ENCODE measurements at regions not wholly inside any gene's neighbourhood (a gene's known extent, or its start where the extent isn't known, plus 50 kb on each side); places are given as distances from the start of the nearest gene placed in this dataset.

DNA sequence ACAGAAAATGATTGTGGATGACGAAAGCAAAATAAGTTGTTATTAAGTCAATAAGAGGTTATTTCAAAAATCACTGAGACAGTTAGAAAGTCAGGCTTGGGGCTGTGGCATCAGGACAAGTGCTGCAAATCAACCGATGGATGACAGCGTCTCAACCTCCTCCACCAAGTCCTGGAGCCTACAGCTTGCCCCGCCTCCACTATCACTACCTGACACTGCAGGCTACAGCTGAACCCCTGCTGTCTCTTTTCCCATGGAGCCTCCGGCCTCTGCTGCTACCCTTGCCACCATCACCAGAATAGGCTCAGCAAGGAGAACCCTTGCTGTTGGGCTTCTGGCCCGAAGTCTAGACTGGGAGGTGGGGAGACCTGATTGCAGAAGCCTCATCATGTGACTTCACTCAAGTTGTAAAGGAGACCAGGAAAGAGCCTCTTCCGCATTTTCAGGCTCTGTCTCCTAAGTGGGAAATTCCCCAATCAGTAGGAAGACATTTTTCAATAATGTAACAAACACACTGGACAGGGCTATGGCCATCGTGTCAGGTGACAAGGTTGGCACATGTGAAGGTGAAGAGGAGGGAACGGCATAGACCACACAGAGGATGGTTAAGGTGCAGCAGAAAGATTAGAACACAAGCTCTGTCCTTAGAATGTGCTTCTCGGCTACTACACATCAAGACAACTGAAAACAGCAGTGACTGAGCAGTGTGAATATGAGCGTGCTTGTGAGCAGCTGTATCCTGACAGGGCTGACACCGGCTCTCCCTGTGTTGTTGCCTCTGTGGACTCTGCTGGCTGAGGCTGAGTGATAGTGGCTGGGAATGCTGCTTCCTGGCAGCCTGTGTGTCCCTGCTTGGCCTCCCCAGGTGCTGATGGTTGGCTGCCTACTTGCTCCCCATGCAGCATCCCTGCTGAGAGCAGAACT, 660.7 kb downstream of the PTPRU start:
- no peak for DNase-seq (ENCODE audit: low read depth)

DNA sequence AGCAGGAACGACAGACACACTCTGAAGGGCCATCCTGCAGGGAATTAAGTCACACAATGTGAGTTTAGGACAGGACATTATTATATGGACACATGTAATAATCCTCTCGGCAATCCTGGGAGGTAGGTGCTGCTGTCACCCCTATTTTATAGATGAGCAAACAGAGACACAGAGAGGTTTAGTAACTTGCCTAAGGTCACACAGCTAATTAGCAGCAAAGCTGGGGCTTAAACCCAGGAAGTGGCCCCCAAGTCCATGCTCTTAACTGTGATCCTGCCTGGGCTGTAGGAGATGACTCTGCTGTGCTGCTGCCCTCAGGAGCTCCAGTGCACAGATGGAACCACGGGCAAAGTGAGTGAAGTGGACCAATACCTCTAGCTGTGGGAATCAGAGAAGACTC, 660.0 kb downstream of the PTPRU start:
- DNase-seq (ENCODE audit: low read depth): no peak

DNA sequence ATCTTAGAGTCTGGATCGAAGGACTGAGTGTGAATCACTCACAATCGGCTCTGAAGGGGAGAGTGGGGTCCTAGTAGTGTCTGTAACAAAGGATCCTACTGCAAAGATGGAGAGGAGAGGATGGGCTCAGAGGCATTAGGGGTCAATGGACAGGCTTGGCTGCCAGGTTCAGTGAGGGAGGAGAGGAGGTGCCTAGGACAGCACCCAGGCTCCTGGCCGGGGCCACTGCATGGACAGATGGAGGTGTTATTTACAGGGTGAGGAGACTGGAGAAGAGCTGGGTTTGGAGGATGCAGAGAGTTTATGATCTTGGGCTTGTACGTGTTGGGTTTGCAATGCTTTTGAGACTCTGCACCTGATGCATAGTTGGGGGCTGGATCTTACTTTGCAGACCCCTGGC, 658.9 kb downstream of the PTPRU start:
- DNase-seq (ENCODE audit: low read depth): no peak

DNA sequence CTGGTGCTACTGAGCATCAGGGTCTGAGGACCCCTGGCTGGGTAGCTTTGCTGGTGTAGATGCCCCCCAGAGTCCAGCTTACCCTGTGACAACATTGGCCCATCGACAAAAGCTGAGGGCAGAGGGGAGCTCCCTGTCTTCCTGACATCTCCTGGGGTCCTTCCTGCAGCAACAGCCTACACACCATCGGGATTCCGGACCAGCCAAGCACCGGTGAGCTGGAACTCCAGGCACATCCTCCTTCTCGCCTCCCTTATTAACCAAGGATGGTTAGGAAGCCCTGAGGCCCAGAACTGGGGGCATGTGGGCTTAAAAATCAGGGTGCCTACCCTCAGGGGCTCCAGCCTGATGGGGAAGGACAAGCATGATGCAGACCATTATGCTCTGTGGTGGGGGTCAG, 658.0 kb downstream of the PTPRU start:
- DNase-seq (ENCODE audit: low read depth): no peak

DNA sequence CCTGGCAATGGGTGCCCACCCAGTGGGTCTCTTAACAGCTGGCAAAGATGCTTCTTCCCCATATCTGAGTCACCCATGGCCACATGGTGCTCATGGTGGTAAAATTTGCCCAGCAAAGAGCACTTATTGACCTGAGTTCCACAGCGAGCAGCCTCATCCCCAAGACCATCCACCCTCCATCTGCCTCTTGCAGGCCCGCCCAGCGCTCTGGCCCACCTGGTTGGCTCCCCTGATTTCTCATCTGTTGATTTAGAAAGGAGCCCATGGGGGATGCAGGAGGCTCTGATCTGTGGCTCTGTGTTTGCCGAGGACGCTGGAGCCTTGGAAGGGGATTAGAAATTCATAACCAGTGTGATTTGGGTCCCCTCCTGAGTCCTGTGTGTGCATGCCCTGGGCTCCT, 657.5 kb downstream of the PTPRU start:
- DNase-seq (ENCODE audit: low read depth): no peak

DNA sequence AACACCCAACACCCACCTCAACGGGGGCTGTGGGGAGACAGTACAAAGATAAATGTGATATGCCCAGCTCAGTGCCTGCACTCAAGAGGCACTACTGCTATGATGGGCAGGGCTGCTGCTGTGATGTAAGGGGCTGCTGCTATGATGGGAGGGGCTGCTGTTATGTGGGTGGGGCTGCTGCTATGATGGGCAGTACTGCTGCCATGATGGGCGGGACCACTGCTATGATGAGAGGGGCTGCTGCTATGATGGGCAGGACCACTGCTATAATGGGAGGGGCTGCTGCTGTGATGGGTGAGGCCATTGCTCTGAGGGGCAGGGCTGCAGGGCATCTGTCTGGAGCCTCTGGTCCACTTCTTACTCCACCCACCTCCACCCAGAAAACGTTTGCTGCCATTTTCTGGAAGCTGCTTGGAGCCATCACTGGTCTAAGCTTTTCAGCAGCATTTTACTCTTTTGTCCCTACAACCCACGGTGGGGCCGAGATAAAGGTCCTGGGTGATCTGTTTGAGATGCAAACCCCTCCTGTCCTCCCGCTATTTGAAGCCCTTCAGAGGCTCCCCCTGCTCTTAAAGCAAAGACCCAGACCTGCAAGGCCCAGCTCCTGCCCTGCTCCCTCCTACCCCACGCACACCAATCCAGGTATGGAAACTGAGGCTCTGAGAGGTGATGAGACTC, 656.9 kb downstream of the PTPRU start:
- DNase-seq (ENCODE audit: low read depth): no peak

DNA sequence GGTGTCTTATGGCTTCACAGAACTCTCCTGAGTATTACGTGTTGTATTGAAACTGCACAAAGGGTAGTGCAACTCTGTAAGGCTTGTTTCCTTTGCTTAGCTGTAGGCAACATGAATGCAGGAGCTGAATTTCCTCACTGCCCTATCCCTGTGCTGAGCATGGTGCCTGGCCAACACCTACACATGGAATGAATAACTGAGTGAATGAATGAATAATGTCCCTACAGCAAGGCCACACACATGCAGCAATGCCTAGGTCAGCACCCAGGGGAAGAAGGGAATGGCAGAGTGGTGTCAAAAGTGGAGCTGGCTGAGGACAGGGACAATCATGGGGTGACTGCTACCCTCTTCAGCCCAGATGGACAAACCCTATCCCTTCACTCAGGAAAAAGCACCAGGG, 655.9 kb downstream of the PTPRU start:
- no peak for DNase-seq (ENCODE audit: low read depth)

DNA sequence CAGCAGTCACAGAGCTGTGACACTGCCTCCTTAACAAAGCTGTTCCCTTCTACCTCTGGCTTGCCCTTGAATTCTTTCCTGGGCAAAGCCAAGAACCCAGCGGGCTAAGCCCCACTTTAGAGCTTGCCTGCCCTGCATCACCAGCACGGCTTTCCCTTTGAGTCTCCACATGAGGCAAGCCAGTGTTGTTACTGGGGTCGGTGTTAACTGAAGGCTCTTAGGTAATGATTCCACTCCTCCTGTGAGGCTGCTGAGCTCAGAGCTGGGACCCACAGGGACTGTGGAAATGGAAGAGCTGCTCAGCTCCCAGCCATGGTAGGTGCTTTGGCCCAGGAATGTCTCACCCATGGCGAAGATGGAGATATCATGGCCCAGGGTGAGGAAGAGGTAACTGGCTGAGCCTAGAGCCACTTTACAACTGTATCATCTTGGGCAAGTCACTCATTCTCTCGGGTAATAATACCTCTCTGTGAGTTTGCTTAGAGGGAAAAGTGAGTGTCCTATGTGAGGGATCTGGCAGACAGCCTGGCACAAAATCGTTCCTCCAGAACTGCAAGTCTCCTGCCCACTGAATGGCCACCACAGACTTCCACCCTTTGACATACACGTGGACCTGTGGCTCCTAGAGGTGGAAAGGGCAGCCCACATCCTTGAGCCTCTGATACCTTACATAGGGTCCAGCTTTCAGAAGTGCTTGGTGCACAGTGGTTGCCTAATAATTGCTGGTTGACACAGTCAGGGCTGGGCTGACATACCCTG, 654.1 kb downstream of the PTPRU start:
- DNase-seq (ENCODE audit: low read depth): no peak

DNA sequence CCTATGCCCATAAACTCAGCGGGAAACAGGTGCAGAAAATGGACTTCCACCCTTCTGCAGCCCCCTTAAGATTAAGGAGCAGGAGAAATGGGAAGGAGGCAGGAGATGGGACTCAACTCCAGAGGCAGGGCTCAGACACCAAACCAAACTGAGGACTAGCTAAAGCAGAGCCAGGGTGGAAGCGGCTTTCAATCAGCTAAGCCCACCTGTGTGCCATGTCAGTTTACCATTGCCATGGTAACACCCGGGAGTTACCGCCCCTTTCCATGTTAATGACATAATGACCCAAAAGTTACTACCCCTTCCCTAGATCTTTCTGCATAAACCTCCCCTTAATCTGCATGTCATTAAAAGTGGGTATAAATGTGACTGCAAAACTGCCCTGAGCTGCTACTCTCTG, 653.5 kb downstream of the PTPRU start:
- DNase-seq (ENCODE audit: low read depth): no peak

DNA sequence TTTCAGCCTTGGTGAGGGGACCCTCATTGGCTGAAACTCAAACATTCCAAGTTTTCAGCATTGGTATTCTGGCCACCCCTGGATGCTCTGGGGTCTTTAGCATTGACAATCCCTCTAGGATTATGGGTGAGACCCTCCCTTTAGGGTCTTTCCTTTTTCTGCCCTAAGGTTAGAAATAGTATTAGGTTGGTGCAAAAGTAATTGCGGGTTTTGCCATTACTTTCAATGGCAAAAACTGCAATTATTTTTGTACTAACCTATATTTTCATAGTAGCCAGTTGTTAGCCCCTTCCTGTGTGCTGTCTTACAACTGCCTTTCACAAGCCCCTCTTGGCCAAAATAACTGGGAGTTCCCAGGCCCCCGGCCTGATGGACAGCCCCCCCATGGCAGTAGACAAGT, 648.4 kb downstream of the PTPRU start:
- DNase-seq (ENCODE audit: low read depth): no peak

DNA sequence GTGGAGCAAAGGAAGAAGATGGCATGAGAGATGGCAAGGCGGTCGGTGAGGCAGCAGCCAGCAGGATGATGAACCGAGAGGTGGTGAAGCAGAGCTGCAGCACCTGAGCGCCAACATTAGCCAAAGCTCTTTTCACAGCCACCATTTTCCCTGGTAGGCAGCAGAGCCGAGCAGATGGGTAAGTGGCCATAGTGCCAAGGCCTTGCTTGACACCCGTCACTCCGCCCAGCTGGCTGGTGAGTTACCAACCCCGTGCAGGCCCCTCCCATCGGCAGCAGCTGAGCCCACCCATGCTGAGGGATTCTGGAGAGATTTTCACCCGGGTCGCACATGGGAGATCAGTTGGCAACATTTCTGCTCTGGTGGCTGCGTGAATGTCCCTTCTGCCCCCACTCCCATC, 647.7 kb downstream of the PTPRU start:
- no peak for DNase-seq (ENCODE audit: low read depth)

DNA sequence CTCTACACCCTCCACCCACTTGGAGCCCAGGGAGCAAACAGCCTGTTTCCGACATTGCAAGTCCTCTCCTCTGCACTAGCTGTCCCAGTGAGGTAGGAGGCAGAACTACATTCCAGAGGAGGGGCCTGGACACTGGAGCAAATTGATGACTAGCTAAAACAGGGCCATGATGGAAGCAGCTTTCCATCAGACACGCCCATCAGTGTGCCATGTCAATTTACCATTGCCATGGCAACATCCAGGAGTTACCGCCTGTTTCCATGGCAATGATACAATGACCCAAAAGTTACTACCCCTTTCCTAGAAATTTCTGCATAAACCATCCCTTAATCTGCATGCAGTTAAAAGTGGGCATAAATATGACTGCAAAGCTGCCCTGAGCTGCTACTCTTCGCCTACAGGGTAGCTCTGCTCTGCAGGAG, 647.1 kb downstream of the PTPRU start:
- DNase-seq (ENCODE audit: low read depth): no peak

DNA sequence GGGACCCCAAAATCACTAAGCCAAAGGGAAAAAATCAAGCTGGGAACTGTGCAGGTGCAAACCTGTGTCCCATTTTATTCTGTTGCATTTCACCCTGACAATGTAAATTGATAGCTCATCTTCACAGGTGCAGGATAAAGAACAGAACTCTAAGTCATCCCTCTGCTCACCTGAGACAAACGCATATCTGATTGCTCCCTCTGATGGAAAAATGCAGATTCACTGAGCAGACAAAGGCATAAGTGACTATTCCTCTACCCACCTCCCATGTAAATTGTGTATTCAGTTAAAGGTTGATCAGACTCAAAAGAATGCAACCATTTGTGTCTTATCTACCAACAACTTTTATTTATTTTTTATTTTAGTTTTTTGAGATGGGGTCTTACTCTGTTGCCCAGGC, 644.2 kb downstream of the PTPRU start:
- no peak for DNase-seq (ENCODE audit: low read depth)

DNA sequence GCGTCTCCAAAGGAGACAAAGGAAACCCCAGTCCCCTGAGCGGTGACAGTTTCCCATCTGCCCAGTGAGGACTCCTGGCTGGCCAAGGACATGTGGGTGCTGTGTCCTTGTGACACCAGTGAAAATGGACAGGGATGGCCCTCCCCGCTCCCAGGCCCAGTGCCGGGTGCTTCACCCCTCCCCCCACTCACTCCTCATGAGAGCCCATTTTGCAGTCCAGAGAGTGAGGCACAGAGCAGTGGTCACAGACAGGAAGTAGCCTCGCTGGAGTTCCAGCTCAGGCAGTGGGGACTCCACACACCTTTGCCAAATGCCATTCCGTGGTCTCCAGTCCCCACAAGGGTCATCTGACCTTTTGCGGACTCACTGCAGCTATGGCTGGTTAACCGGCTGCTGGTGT, 642.9 kb downstream of the PTPRU start:
- DNase-seq (ENCODE audit: low read depth): no peak

DNA sequence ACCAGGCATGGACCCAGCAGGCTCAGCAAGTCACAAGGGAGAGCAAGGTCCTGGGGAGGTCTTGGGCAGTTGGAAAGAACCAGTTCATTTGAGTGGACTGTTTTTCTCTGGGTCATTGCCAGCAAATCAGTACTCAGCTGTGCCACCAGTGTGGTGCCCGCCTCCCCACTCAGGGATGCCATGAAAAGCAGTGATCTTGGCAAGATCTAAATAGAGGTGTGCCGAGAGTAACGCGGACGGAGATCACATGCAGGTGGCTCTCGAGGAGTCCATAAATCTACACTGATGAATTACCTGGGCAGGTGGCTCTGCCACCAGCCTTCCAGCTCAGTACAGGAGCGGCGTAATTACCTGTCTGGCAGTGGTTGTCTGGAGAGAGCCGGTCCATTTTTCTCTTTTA, 642.2 kb downstream of the PTPRU start:
- DNase-seq (ENCODE audit: low read depth): no peak

DNA sequence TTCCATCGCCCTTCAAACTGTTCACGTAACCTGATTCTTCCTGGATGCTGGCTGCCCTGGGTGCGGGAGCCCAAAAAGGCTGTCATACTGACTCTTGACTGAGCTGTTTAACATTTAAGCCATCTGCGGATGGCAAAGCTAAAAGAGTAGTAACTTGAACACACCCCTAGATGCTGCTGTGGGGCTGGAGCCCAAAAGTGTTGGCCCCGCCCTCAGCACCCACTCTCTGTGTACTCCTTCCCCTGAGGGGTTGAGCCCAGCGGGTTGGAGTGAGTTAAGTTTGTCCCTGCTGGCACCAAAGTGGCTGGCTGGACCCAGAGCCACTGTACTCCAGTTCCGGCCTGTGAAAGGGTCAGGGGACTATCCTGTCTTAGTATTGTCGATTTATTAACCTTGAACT, 640.6 kb downstream of the PTPRU start:
- no peak for DNase-seq (ENCODE audit: low read depth)

DNA sequence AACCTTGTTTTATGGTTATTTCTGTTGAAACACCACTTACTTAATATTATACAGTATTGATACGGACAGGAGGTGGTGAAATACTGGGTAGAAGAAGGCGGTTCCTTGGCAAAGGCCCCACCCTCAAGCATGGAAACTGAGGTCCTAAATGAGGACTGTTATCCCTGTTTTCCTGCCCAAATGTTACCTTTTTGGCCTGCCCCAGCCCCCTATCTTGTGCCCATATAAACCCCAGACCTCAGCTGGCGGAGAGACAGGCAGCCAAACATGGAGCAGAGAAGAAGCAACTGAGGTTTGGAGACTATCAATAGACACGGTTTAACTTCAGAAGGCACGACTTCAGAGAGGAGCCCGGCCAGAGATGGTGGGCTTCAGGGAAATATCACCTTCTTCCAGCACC, 640.1 kb downstream of the PTPRU start:
- no peak for DNase-seq (ENCODE audit: low read depth)

DNA sequence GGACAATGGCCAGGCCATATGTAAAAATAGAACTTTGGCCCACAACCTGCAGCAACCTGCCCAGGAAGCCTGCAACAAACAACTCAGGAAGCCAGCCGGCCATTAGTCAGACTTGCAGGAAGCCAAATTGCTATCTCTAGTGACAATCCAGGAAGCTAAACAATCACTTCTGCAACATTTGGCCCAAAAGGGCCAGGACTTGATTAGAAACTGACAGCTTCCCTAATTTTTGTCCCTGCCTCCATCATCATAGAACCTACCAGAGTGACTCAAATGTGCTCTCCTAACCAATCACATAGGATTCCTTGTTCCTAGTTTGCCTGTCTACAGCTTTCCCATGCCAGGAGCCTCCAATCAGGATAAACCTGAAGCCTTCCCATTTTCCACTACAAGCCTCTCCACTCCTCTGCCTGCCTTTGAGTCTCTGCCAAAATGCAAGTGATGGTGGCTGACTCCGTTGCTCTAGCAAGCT, 639.3 kb downstream of the PTPRU start:
- DNase-seq (ENCODE audit: low read depth): no peak

DNA sequence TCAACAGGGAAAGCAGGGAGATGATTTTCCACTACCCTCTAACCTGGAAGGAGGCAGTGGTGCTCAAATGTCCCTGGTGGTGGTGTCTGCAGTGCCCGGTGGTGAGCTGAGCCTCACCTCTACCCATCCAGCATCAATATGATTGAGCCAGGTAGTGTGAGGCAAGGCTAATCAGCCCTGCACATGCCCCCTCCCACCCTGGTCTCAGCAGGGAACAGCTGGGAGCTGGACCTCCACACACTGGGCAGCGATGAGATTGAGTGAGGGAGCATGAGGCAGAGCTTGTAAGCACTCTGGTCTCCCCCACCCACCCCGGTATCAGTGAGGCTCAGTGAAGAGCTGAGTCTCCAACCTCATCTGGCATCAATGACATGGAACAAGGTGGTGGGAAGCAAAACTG, 634.3 kb downstream of the PTPRU start:
- no peak for DNase-seq (ENCODE audit: low read depth)

DNA sequence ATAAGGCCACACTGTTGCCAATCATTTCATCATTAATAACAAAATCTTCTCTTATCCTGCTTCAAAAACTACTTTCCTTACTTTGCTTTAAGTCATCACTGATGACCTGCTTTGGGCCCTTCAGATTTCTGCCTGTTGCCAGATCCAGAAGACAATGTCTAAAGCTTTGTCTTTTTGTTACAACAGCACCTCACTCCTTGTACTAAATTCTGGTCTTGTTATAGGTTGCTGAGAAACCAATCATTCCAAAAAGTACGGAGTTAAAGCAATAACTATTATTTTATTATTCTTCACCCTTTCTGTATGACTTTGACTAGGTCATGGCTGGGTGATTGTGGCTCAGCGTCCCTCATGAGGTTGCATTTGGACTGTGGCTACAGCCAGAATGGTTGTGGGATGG, 633.5 kb downstream of the PTPRU start:
- no peak for DNase-seq (ENCODE audit: low read depth)

DNA sequence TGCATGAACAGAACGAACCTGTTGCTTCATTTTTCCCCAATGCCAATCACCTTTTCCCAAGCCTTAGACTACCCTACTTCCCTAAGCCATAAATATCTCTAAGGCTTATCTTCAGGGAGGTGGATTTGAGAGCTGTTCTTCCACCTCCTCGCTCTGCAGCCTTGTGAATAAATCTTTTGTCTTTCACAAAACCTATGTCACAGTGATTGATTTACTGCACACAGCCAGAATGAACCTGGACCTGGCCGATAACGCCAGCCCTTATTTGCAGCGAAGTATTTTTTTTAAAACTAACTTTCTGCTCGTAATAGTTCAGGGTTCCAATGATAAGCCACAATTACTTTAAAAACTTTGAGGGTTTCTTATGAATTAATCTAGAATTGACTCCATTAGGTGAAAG, 632.6 kb downstream of the PTPRU start:
- no peak for DNase-seq (ENCODE audit: low read depth)

DNA sequence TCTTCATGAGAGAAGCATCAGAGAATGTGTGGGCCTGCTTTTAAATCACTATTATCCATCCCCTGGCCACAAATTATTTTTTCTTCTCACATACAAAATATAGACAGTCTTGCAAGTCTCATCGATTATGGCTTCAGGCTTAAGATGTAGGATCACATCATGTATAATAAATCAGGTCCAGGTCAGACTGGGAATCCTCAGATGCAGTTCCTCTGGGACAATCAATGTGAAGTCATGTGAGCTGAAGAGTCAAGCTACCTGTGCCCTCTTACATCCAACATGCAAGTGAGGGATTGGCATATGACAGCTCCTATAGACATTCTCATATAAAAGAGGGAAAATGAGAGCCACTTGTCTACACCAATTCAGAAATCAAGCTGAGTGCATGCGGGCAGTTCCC, 631.8 kb downstream of the PTPRU start:
- DNase-seq (ENCODE audit: low read depth): no peak
